ENCODE measurements at regions not wholly inside any gene's neighbourhood (a gene's known extent, or its start where the extent isn't known, plus 50 kb on each side); places are given as distances from the start of the nearest gene placed in this dataset.

- Histone ChIP-seq H3K9me2 (no peaks in the 10 kb centered on the region), H3K79me2 (ENCODE audit: insufficient read depth) (no peaks in the 10 kb centered on the region), H3K9ac (no peak overlapping the region), H4K20me1 (ENCODE audit: insufficient read depth) (no peaks in the 10 kb centered on the region), H3K9me3 (no peaks in the 10 kb centered on the region), H3K4me3 (ENCODE audit: low read depth in 2 of 2, low read length in 1 of 2) (no peak overlapping the region), H2AFZ (ENCODE audit: low read depth) (no peak overlapping the region), H3K27me3 (ENCODE audit: insufficient read depth) (peaks cover 7% of the 10 kb centered on the region; the same call in 1 of the 2 replicates), H3K4me1 (ENCODE audit: control insufficient read depth in 1 of 2, insufficient read depth in 2 of 2, low read depth in 1 of 2, low read length in 1 of 2) (no peaks in the 10 kb centered on the region), H3K36me3 (replicated peaks in 1 of 2; ENCODE audit: control insufficient read depth in 1 of 2, insufficient read depth in 2 of 2, low read length in 1 of 2) (no peaks in the 10 kb centered on the region), H3K4me2 (no peak overlapping the region), H3K27ac (ENCODE audit: low read depth in 2 of 2, low read length in 1 of 2) (no peak overlapping the region), H3F3A (replicated peaks; ENCODE audit: insufficient read depth) (no peaks in the 10 kb centered on the region)
- no peak for DNase-seq
- 50% methylated on average over 4 of the region's 4 CpGs for WGBS (ENCODE audit: low lambda C conversion rate)
- TF ChIP-seq SIN3A (IDR thresholded peaks at IDR 0.05; ENCODE audit: borderline replicate concordance, low read depth, low read length) (no peak), GABPA (IDR thresholded peaks at IDR 0.05; ENCODE audit: low read depth) (no peak), IRF3 (IDR thresholded peaks at IDR 0.05; ENCODE audit: low read depth, low read length) (no peak), JUND (IDR thresholded peaks at IDR 0.05) (no peak)
- CTCF ChIA-PET = interaction anchor here (1.0 kb wide), 1 partner anchor 9 kb away, joined by 3 read pairs; no protein-coding TSS in a partner anchor
- POLR2A ChIA-PET = interaction anchor here (0.6 kb wide), 1 partner anchor 393 kb away, joined by 5 read pairs; no protein-coding TSS in a partner anchor
These were observed 92.5 kb upstream of the ATP6AP2 start for GRCh38 chrX:40488296-40488695.

GRCh38 chrX:40485973-40486372 is 94.8 kb upstream of the ATP6AP2 start:
- DNase-seq = no peak
- 55% methylated on average over 1 of the region's 1 CpG for WGBS (ENCODE audit: low lambda C conversion rate)
- H3K27ac ChIP-seq (ENCODE audit: low read depth in 2 of 2, low read length in 1 of 2) = no peak overlapping the region
- ChIA-PET CTCF (no interaction called here), POLR2A (interaction anchor here (0.7 kb wide), 1 partner anchor 755 kb away, joined by 3 read pairs; no protein-coding TSS in a partner anchor)
- no peak for TF ChIP-seq CHD2 (IDR thresholded peaks at IDR 0.05; ENCODE audit: low read length, partially characterized antibody)
- TF ChIP-seq MAX (IDR thresholded peaks at IDR 0.05; ENCODE audit: low read depth) = no peak
- TF ChIP-seq SIN3A (IDR thresholded peaks at IDR 0.05; ENCODE audit: borderline replicate concordance, low read depth, low read length) = no peak
- no peak for TF ChIP-seq REST (IDR thresholded peaks at IDR 0.05; ENCODE audit: low read depth, low read length)
- TF ChIP-seq PBX3 (IDR thresholded peaks at IDR 0.05) = no peak
- no peak for TF ChIP-seq RFX5 (IDR thresholded peaks at IDR 0.05; ENCODE audit: low read length)
- TF ChIP-seq EP300 (IDR thresholded peaks at IDR 0.05; ENCODE audit: borderline replicate concordance in 1 of 2, low read depth in 1 of 2, low read length in 1 of 2) = no peak
- H3K9me2 ChIP-seq = no peaks in the 10 kb centered on the region
- H3K79me2 ChIP-seq (ENCODE audit: insufficient read depth) = no peaks in the 10 kb centered on the region
- H2AFZ ChIP-seq (ENCODE audit: low read depth) = no peak overlapping the region
- no peak overlapping the region for H3K9ac ChIP-seq
- H3K4me1 ChIP-seq (ENCODE audit: control insufficient read depth in 1 of 2, insufficient read depth in 2 of 2, low read depth in 1 of 2, low read length in 1 of 2) = no peaks in the 10 kb centered on the region
- no peaks in the 10 kb centered on the region for H4K20me1 ChIP-seq (ENCODE audit: insufficient read depth)
- peaks cover 7% of the 10 kb centered on the region; the same call in 1 of the 2 replicates for H3K27me3 ChIP-seq (ENCODE audit: insufficient read depth)
- H3K36me3 ChIP-seq (replicated peaks in 1 of 2; ENCODE audit: control insufficient read depth in 1 of 2, insufficient read depth in 2 of 2, low read length in 1 of 2) = no peaks in the 10 kb centered on the region
- H3K4me3 ChIP-seq (ENCODE audit: low read depth in 2 of 2, low read length in 1 of 2) = no peak overlapping the region
- H3F3A ChIP-seq (replicated peaks; ENCODE audit: insufficient read depth) = no peaks in the 10 kb centered on the region
- no peaks in the 10 kb centered on the region for H3K9me3 ChIP-seq
- H3K4me2 ChIP-seq = no peak overlapping the region

Measured in SK-N-SH (cell line).